Natural killer cell treated with Interleukin-12 subunit alpha and Interleukin-12 subunit beta and Interleukin-15 and Interleukin-18, amount 100 ng/mL, for 72 hours (primary cell): ENCODE measurements at regions not wholly inside any gene's neighbourhood (a gene's known extent, or its start where the extent isn't known, plus 50 kb on each side); places are given as distances from the start of the nearest gene placed in this dataset.
A peak's percentile ranks its signal among the peaks of the same experiment; 100 is the strongest.

ENCODE experiments used
- ATAC-seq, 2 donors: fragments of 150-1000 bp; cut with Tn5 transposase in 1 of 2; sonication (Bioruptor Pico), chemical (Tn5 transposase) in 1 of 2; 2 replicates each; pipeline ENCODE4 v1.10.0; 2021
- DNase-seq: peaks from one replicate; pipeline ENCODE4 v3.0.0; 2022; ENCODE audit warnings: low spot score
- H3K27ac Mint-ChIP-seq, 2 donors: 1 replicate in 1 of 2; 2 replicates in 1 of 2; pipeline ENCODE4 v1.8.0; 2022; ENCODE audit warnings: mixed read lengths in 2 of 2, mild to moderate bottlenecking in 1 of 2, moderate library complexity in 1 of 2
- H3K27me3 Mint-ChIP-seq, 2 donors: 1 replicate in 1 of 2; 2 replicates in 1 of 2; pipeline ENCODE4 v1.8.0; 2022; ENCODE audit warnings: mixed read lengths in 2 of 2
- H3K36me3 Mint-ChIP-seq: one replicate; pipeline ENCODE4 v1.8.0; 2022; ENCODE audit warnings: mixed read lengths
- H3K4me1 Mint-ChIP-seq, 2 donors: 1 replicate in 1 of 2; 2 replicates in 1 of 2; pipeline ENCODE4 v1.8.0; 2022; ENCODE audit warnings: low read depth in 2 of 2, mixed read lengths in 2 of 2, mild to moderate bottlenecking in 1 of 2
- H3K4me3 Mint-ChIP-seq: one replicate; pipeline ENCODE4 v1.8.0; 2022; ENCODE audit warnings: mixed read lengths
- H3K9me3 Mint-ChIP-seq: 2 replicates; pipeline ENCODE4 v1.8.0; 2022; ENCODE audit warnings: mixed read lengths

GRCh38 chr7:35333265-35333664 lies 79.4 kb upstream of the TBX20 start:
- DNase-seq: no peak
- Mint-ChIP-seq H3K9me3 (no peaks in the 10 kb centered on the region), H3K4me3 (no peak overlapping the region)

GRCh38 chr7:35331730-35332678 lies 78.1 kb upstream of the TBX20 start:
- Mint-ChIP-seq H3K27me3 (peaks cover 10 to 53% of the 10 kb centered on the region in 2 donors), H3K4me1 (no peaks in the 10 kb centered on the region), H3K27ac (no peak overlapping the region), H3K9me3 (no peaks in the 10 kb centered on the region), H3K36me3 (no peaks in the 10 kb centered on the region), H3K4me3 (no peak overlapping the region)
- DNase-seq (no peak), ATAC-seq (peak in 1 of 2 donors; percentile 20)

More at GRCh38 chr7:35333265-35333664, 79.4 kb upstream of the TBX20 start:
- H3K4me1 Mint-ChIP-seq: no peaks in the 10 kb centered on the region
- ATAC-seq: no peak
- H3K27ac Mint-ChIP-seq: no peak overlapping the region
- no peaks in the 10 kb centered on the region for H3K36me3 Mint-ChIP-seq
- peaks cover 11 to 45% of the 10 kb centered on the region in 2 donors for H3K27me3 Mint-ChIP-seq

GRCh38 chr7:35329026-35329425 lies 75.1 kb upstream of the TBX20 start:
- Mint-ChIP-seq H3K27me3 (peaks cover 12 to 60% of the 10 kb centered on the region in 2 donors), H3K4me1 (no peaks in the 10 kb centered on the region), H3K9me3 (no peaks in the 10 kb centered on the region), H3K36me3 (no peaks in the 10 kb centered on the region), H3K4me3 (no peak overlapping the region), H3K27ac (no peak overlapping the region)
- ATAC-seq (no peak), DNase-seq (no peak)

DNA sequence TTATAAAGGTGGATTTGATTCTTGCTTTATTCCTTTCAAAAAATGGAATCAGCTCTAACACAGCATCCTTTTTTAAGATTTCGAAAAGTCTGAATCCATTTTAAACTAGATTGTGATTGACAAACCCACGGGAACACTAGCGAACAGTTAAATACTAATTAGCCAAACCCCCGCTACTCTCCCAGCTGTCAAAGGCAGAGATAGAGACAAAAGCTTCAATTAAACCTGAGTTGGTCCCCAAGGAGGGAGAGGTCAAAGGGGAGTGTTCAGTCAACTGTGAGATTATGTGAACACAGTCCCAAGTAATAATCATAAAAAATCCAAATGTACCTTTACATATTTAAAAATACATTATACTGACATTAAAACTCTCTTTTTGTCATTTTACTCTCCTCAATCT lies 65.7 kb upstream of the TBX20 start:
- peaks cover 2% of the 10 kb centered on the region for H3K9me3 Mint-ChIP-seq
- H3K4me1 Mint-ChIP-seq: no peaks in the 10 kb centered on the region
- no peak for ATAC-seq
- no peak overlapping the region for H3K4me3 Mint-ChIP-seq
- no peak for DNase-seq
- no peak overlapping the region for H3K27ac Mint-ChIP-seq
- no peaks in the 10 kb centered on the region for H3K36me3 Mint-ChIP-seq
- H3K27me3 Mint-ChIP-seq: peaks cover 10 to 24% of the 10 kb centered on the region in 2 donors

DNA sequence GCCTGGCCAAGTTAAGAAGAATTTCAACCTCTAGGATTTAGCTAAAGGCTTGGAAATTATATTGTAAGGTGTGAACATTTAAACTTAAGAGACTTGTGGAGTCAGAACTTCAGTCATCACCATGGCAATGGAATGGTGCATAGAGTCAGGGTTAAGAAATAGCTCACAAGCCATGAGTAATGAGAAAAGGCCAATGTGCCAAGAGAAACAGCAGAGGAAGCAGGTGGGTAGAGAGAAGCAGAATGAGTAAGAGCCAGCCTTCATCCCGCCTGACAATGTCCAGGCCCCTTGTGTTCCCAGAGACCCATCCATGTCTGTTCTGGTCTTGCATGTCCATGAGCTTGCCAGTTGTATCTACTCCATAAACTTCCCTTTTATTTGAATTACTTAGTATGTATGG lies 62.6 kb upstream of the TBX20 start:
- H3K9me3 Mint-ChIP-seq: peaks cover 2% of the 10 kb centered on the region
- no peaks in the 10 kb centered on the region for H3K4me1 Mint-ChIP-seq
- no peak overlapping the region for H3K4me3 Mint-ChIP-seq
- no peak overlapping the region for H3K27ac Mint-ChIP-seq
- no peaks in the 10 kb centered on the region for H3K36me3 Mint-ChIP-seq
- peaks cover 6 to 10% of the 10 kb centered on the region in 2 donors for H3K27me3 Mint-ChIP-seq
- DNase-seq (no peak), ATAC-seq (no peak)

DNA sequence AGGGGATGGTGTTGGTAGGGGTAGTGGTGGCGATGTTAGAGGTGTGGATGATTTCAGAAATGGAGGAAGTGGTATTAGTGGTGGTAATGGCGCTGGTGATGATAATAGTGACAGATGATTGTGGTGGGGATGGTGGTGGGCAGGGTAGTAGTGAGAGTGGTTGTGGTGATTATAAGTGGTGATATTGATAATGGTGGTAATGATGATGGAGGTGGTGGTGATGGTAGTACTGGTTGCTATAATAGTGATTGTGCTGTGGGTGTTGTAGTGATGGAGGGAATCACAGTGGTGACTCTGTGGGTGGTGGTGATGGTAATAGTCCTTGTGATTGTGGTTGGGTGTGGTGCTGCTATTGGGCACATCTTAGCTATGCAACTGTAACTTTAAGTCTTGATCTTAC lies 61.6 kb upstream of the TBX20 start:
- no peak for DNase-seq
- no peak for ATAC-seq
- peaks cover 2% of the 10 kb centered on the region for H3K9me3 Mint-ChIP-seq
- H3K27me3 Mint-ChIP-seq: peaks cover 6% of the 10 kb centered on the region in 2 donors
- H3K36me3 Mint-ChIP-seq: no peaks in the 10 kb centered on the region
- no peak overlapping the region for H3K4me3 Mint-ChIP-seq
- no peaks in the 10 kb centered on the region for H3K4me1 Mint-ChIP-seq
- H3K27ac Mint-ChIP-seq: no peak overlapping the region

- no peak overlapping the region for H3K4me3 Mint-ChIP-seq
- no peaks in the 10 kb centered on the region for H3K4me1 Mint-ChIP-seq
- H3K36me3 Mint-ChIP-seq: no peaks in the 10 kb centered on the region
- no peak overlapping the region for H3K27ac Mint-ChIP-seq
- H3K9me3 Mint-ChIP-seq: peaks cover 2% of the 10 kb centered on the region
- no peak for ATAC-seq
- DNase-seq: no peak
- H3K27me3 Mint-ChIP-seq: peaks cover 0 to 2% of the 10 kb centered on the region in 2 donors
Measured at GRCh38 chr7:35314354-35314753, 60.5 kb upstream of the TBX20 start.

GRCh38 chr7:35313575-35313974 lies 59.7 kb upstream of the TBX20 start:
- Mint-ChIP-seq H3K4me1 (no peaks in the 10 kb centered on the region), H3K36me3 (no peaks in the 10 kb centered on the region), H3K9me3 (peaks cover 2% of the 10 kb centered on the region), H3K27me3 (peaks cover 0 to 2% of the 10 kb centered on the region in 2 donors), H3K27ac (no peak overlapping the region), H3K4me3 (no peak overlapping the region)
- DNase-seq (no peak), ATAC-seq (no peak)
